ENCODE measurements at regions not wholly inside any gene's neighbourhood (a gene's known extent, or its start where the extent isn't known, plus 50 kb on each side); places are given as distances from the start of the nearest gene placed in this dataset.

DNA sequence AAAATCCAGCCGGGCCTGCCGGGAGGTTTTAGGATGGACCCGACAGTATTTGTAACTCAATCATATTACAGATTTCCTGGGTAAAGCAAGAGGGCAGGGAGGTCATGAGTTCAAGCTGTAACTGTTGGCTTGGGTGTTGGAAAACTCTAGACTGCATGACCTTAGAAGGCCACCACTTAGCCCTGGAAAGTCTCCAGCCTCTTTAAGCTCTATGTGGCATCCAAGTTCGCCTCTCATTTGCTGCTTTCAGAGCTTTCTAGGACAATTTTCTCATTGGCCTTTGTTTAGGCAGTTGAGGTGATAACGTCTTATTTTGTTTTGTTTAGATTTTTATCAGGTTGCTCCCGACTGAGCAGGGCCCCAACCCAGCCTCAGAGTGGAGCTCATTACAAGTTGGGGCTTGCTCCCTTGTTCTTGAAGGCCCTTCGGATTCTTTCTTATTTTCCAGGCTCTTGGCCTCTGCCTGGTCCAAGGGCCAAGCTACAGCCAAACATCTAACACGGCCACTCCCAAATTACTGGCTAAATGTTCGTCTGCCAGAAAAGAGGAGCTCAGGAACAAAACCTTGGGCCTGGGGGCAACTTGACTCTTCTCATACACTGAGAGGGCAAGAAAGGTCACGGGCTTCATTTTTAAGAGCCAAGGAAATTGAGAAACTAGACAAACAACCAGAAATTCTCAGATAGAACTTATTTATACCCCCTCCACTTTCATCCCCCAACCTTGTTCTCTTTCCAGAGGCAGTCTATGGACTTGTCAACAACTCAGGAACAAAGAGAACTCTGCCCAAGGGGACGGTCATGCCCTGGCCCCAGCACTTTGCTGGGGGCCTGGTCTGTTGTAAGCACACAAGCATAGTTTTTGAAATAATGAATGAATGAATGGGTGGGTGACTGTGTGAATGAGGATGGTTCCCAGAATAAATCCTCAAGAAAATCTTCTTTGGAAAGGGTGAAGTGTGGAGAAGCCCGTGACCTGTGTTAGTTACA, 526.9 kb downstream of the BNC2 start:
- Histone ChIP-seq H3K27me3 (no peaks in the 10 kb centered on the region), H3K4me1 (peaks cover 0 to 7% of the 10 kb centered on the region in 2 donors), H3K4me3 (no peak overlapping the region), H3K36me3 (no peaks in the 10 kb centered on the region), H3K27ac (peak overlapping the region in 1 of 2 donors; percentile 59), H3K9me3 (no peaks in the 10 kb centered on the region)
- ATAC-seq (no peak), DNase-seq (peak in 2 of 4 donors; percentile 33 to 39)
- intact Hi-C loops (cut with DNase I) = no loop called here
- TF ChIP-seq, protein P1, sequence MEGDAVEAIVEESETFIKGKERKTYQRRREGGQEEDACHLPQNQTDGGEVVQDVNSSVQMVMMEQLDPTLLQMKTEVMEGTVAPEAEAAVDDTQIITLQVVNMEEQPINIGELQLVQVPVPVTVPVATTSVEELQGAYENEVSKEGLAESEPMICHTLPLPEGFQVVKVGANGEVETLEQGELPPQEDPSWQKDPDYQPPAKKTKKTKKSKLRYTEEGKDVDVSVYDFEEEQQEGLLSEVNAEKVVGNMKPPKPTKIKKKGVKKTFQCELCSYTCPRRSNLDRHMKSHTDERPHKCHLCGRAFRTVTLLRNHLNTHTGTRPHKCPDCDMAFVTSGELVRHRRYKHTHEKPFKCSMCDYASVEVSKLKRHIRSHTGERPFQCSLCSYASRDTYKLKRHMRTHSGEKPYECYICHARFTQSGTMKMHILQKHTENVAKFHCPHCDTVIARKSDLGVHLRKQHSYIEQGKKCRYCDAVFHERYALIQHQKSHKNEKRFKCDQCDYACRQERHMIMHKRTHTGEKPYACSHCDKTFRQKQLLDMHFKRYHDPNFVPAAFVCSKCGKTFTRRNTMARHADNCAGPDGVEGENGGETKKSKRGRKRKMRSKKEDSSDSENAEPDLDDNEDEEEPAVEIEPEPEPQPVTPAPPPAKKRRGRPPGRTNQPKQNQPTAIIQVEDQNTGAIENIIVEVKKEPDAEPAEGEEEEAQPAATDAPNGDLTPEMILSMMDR (IDR thresholded peaks at IDR 0.05) = no peak

- Histone ChIP-seq H3K27ac (peak overlapping the region in 1 of 2 donors; percentile 59), H3K36me3 (no peaks in the 10 kb centered on the region), H3K4me3 (no peak overlapping the region), H3K9me3 (no peaks in the 10 kb centered on the region), H3K27me3 (no peaks in the 10 kb centered on the region), H3K4me1 (peaks cover 0 to 7% of the 10 kb centered on the region in 2 donors)
- intact Hi-C loops (cut with DNase I) = no loop called here
- peak; percentile 51 for ATAC-seq
- no peak for DNase-seq
- TF ChIP-seq, protein P1 (IDR thresholded peaks at IDR 0.05) = no peak
Observed at GRCh38 chr9:16344343-16344742, 526.1 kb downstream of the BNC2 start.

DNA sequence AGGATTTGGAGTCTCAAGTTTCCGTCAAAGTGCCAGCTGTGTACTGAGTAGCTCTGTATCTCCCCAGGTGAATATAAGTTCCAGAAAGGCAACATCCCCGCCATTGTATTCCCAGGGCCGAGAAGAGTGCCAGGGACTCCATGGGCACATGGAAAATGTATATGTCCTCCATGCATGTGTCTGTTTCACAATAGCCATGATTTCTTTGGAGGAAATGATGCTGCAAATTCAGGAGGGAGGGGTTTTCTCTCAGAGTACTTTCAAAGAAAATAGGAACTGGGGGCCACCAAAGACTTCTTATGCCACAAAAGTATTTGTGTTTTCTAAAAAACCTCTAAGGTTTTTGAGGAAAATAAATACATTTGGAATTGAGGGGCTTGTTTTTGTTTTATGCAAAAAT, 524.6 kb downstream of the BNC2 start:
- DNase-seq = no peak
- TF ChIP-seq, protein P1 (IDR thresholded peaks at IDR 0.05) = no peak
- H3K4me3 ChIP-seq = no peak overlapping the region
- intact Hi-C loops (cut with DNase I) = no loop called here
- H3K27me3 ChIP-seq = no peaks in the 10 kb centered on the region
- H3K36me3 ChIP-seq = no peaks in the 10 kb centered on the region
- H3K27ac ChIP-seq = no peak overlapping the region
- H3K9me3 ChIP-seq = no peaks in the 10 kb centered on the region
- peaks cover 0 to 7% of the 10 kb centered on the region in 2 donors for H3K4me1 ChIP-seq
- no peak for ATAC-seq

- Histone ChIP-seq H3K27ac (no peak overlapping the region), H3K9me3 (no peaks in the 10 kb centered on the region), H3K36me3 (no peaks in the 10 kb centered on the region), H3K4me3 (no peak overlapping the region), H3K4me1 (no peaks in the 10 kb centered on the region), H3K27me3 (no peaks in the 10 kb centered on the region)
- intact Hi-C loops (cut with DNase I) = no loop called here
- TF ChIP-seq, protein P1 (IDR thresholded peaks at IDR 0.05) = no peak
- DNase-seq = no peak
- no peak for ATAC-seq
Observed at GRCh38 chr9:16347886-16348285, 522.6 kb downstream of the BNC2 start.

GRCh38 chr9:16348531-16348930, 521.9 kb downstream of the BNC2 start:
- Histone ChIP-seq H3K4me3 (no peak overlapping the region), H3K9me3 (no peaks in the 10 kb centered on the region), H3K36me3 (no peaks in the 10 kb centered on the region), H3K27me3 (no peaks in the 10 kb centered on the region), H3K27ac (no peak overlapping the region), H3K4me1 (no peaks in the 10 kb centered on the region)
- ATAC-seq (no peak), DNase-seq (no peak)
- TF ChIP-seq, protein P1 (IDR thresholded peaks at IDR 0.05) = no peak
- intact Hi-C loops (cut with DNase I) = no loop called here

Measured in left lung (tissue), 4 donors.